SJSA1 (cell line): ENCODE measurements at regions not wholly inside any gene's neighbourhood (a gene's known extent, or its start where the extent isn't known, plus 50 kb on each side); places are given as distances from the start of the nearest gene placed in this dataset.

Source experiments
- DNase-seq, 2 experiments: peaks; one replicate each; pipeline ENCODE4 v3.0.0-alpha.2; 2015 to 2020; ENCODE audit warnings: low spot score in 2 of 2, low read depth in 1 of 2
- H3K27ac ChIP-seq: fragments of 250-450 bp; sonication (Bioruptor Pico); 2 replicates; pipeline ENCODE4 v1.5.1; 2020; ENCODE audit warnings: mild to moderate bottlenecking, moderate library complexity
- H3K27me3 ChIP-seq: fragments of 250-450 bp; sonication (Bioruptor Pico); replicated peaks from 2 replicates; pipeline ENCODE4 v1.5.1; 2020; ENCODE audit warnings: mild to moderate bottlenecking, moderate library complexity
- H3K36me3 ChIP-seq: fragments of 250-450 bp; sonication (Bioruptor Pico); 2 replicates; pipeline ENCODE4 v1.5.1; 2020; ENCODE audit warnings: mild to moderate bottlenecking
- H3K4me1 ChIP-seq: fragments of 250-450 bp; sonication (Bioruptor Pico); replicated peaks from 2 replicates; pipeline ENCODE4 v1.6.1; 2021; ENCODE audit warnings: mild to moderate bottlenecking
- H3K4me3 ChIP-seq: fragments of 250-450 bp; sonication (Bioruptor Pico); 2 replicates; pipeline ENCODE4 v1.5.1; 2020; ENCODE audit warnings: mild to moderate bottlenecking
- H3K9me3 ChIP-seq: fragments of 250-450 bp; sonication (Bioruptor Pico); replicated peaks from 2 replicates; pipeline ENCODE4 v1.5.1; 2020; ENCODE audit warnings: mild to moderate bottlenecking

GRCh38 chr2:156647377-156648010, 211.3 kb downstream of the GPD2 start:
- no peak overlapping the region for H3K4me3 ChIP-seq
- no peaks in the 10 kb centered on the region for H3K9me3 ChIP-seq
- no peak for DNase-seq
- no peaks in the 10 kb centered on the region for H3K27me3 ChIP-seq
- no peak overlapping the region for H3K27ac ChIP-seq
- no peaks in the 10 kb centered on the region for H3K4me1 ChIP-seq
- H3K36me3 ChIP-seq = no peaks in the 10 kb centered on the region

- H3K9me3 ChIP-seq = no peaks in the 10 kb centered on the region
- no peaks in the 10 kb centered on the region for H3K27me3 ChIP-seq
- H3K4me1 ChIP-seq = no peaks in the 10 kb centered on the region
- DNase-seq = no peak
- H3K36me3 ChIP-seq = no peaks in the 10 kb centered on the region
- no peak overlapping the region for H3K27ac ChIP-seq
- no peak overlapping the region for H3K4me3 ChIP-seq
These were observed 212.3 kb downstream of the GPD2 start for GRCh38 chr2:156648522-156648921.

GRCh38 chr2:156649596-156649995, 213.4 kb downstream of the GPD2 start:
- Histone ChIP-seq H3K4me3 (no peak overlapping the region), H3K27me3 (no peaks in the 10 kb centered on the region), H3K9me3 (no peaks in the 10 kb centered on the region), H3K27ac (no peak overlapping the region), H3K4me1 (no peaks in the 10 kb centered on the region), H3K36me3 (no peaks in the 10 kb centered on the region)
- no peak for DNase-seq

- DNase-seq = no peak
- no peak overlapping the region for H3K4me3 ChIP-seq
- no peaks in the 10 kb centered on the region for H3K9me3 ChIP-seq
- H3K4me1 ChIP-seq = no peaks in the 10 kb centered on the region
- H3K36me3 ChIP-seq = no peaks in the 10 kb centered on the region
- H3K27ac ChIP-seq = no peak overlapping the region
- no peaks in the 10 kb centered on the region for H3K27me3 ChIP-seq
These were observed 216.5 kb downstream of the GPD2 start for GRCh38 chr2:156652691-156653090.

- H3K36me3 ChIP-seq = no peaks in the 10 kb centered on the region
- no peaks in the 10 kb centered on the region for H3K9me3 ChIP-seq
- no peak overlapping the region for H3K27ac ChIP-seq
- H3K27me3 ChIP-seq = no peaks in the 10 kb centered on the region
- no peak for DNase-seq
- no peak overlapping the region for H3K4me3 ChIP-seq
- H3K4me1 ChIP-seq = no peaks in the 10 kb centered on the region
These were observed 217.5 kb downstream of the GPD2 start for GRCh38 chr2:156653675-156654074.

GRCh38 chr2:156657809-156658208, 221.6 kb downstream of the GPD2 start:
- H3K27me3 ChIP-seq = no peaks in the 10 kb centered on the region
- H3K9me3 ChIP-seq = no peaks in the 10 kb centered on the region

GRCh38 chr2:156659694-156660093, 223.5 kb downstream of the GPD2 start:
- no peaks in the 10 kb centered on the region for H3K27me3 ChIP-seq
- DNase-seq = no peak
- no peaks in the 10 kb centered on the region for H3K9me3 ChIP-seq
- no peaks in the 10 kb centered on the region for H3K4me1 ChIP-seq
- no peak overlapping the region for H3K27ac ChIP-seq
- H3K4me3 ChIP-seq = no peak overlapping the region
- no peaks in the 10 kb centered on the region for H3K36me3 ChIP-seq

More at GRCh38 chr2:156657809-156658208, 221.6 kb downstream of the GPD2 start:
- Histone ChIP-seq H3K4me3 (no peak overlapping the region), H3K4me1 (no peaks in the 10 kb centered on the region), H3K36me3 (no peaks in the 10 kb centered on the region), H3K27ac (no peak overlapping the region)
- DNase-seq = no peak

GRCh38 chr2:156663757-156664409, 227.7 kb downstream of the GPD2 start:
- no peak overlapping the region for H3K27ac ChIP-seq
- no peak for DNase-seq
- no peak overlapping the region for H3K4me3 ChIP-seq
- H3K4me1 ChIP-seq = no peaks in the 10 kb centered on the region
- H3K9me3 ChIP-seq = no peaks in the 10 kb centered on the region
- no peaks in the 10 kb centered on the region for H3K27me3 ChIP-seq
- H3K36me3 ChIP-seq = no peaks in the 10 kb centered on the region

- H3K27ac ChIP-seq = no peak overlapping the region
- H3K9me3 ChIP-seq = no peaks in the 10 kb centered on the region
- H3K36me3 ChIP-seq = no peaks in the 10 kb centered on the region
- no peak for DNase-seq
- no peaks in the 10 kb centered on the region for H3K27me3 ChIP-seq
- no peaks in the 10 kb centered on the region for H3K4me1 ChIP-seq
- H3K4me3 ChIP-seq = no peak overlapping the region
These were observed 230.1 kb downstream of the GPD2 start for GRCh38 chr2:156666130-156666785.

GRCh38 chr2:156670104-156670503, 233.9 kb downstream of the GPD2 start:
- Histone ChIP-seq H3K27me3 (no peaks in the 10 kb centered on the region), H3K9me3 (no peaks in the 10 kb centered on the region), H3K4me3 (no peak overlapping the region), H3K36me3 (no peaks in the 10 kb centered on the region), H3K27ac (no peak overlapping the region), H3K4me1 (no peaks in the 10 kb centered on the region)
- no peak for DNase-seq

GRCh38 chr2:156671706-156672361, 235.7 kb downstream of the GPD2 start:
- no peak overlapping the region for H3K27ac ChIP-seq
- H3K4me3 ChIP-seq = no peak overlapping the region
- H3K4me1 ChIP-seq = no peaks in the 10 kb centered on the region
- H3K36me3 ChIP-seq = no peaks in the 10 kb centered on the region
- no peak for DNase-seq
- H3K9me3 ChIP-seq = no peaks in the 10 kb centered on the region
- H3K27me3 ChIP-seq = no peaks in the 10 kb centered on the region

GRCh38 chr2:156672556-156673332, 236.6 kb downstream of the GPD2 start:
- no peak for DNase-seq
- Histone ChIP-seq H3K4me1 (no peaks in the 10 kb centered on the region), H3K27me3 (0 out of 2 replicates have a peak, but pooled peaks cover 2% of the 10 kb centered on the region), H3K36me3 (no peaks in the 10 kb centered on the region), H3K4me3 (no peak overlapping the region), H3K27ac (no peak overlapping the region), H3K9me3 (no peaks in the 10 kb centered on the region)

- Histone ChIP-seq H3K4me1 (no peaks in the 10 kb centered on the region), H3K4me3 (no peak overlapping the region), H3K9me3 (no peaks in the 10 kb centered on the region), H3K27ac (no peak overlapping the region), H3K36me3 (no peaks in the 10 kb centered on the region), H3K27me3 (0 out of 2 replicates have a peak, but pooled peaks cover 5% of the 10 kb centered on the region)
- no peak for DNase-seq
These were observed 237.1 kb downstream of the GPD2 start for GRCh38 chr2:156673333-156673615.
